ENCODE measurements at regions not wholly inside any gene's neighbourhood (a gene's known extent, or its start where the extent isn't known, plus 50 kb on each side); places are given as distances from the start of the nearest gene placed in this dataset.

GRCh38 chr2:145957929-145958328, 1438.0 kb upstream of the ZEB2 start:
- Histone ChIP-seq H3K27me3 (ENCODE audit: insufficient read depth in 3 of 3, low read length in 2 of 3) (no peaks in the 10 kb centered on the region), H3K4me3 (no peak overlapping the region), H3K9me3 (no peaks in the 10 kb centered on the region), H3K4me1 (no peaks in the 10 kb centered on the region), H3K27ac (no peak overlapping the region), H3K36me3 (ENCODE audit: insufficient read depth in 1 of 2, low read depth in 1 of 2) (no peaks in the 10 kb centered on the region)
- ATAC-seq (no peak), DNase-seq (no peak)
- 0% methylated on average over 1 of the region's 1 CpG for WGBS, 3 donors
- intact Hi-C loops (cut with DNase I): no loop called here
- no peak for TF ChIP-seq CTCF (IDR thresholded peaks at IDR 0.05)

GRCh38 chr2:145939949-145940348, 1420.0 kb upstream of the ZEB2 start:
- Histone ChIP-seq H3K4me1 (no peaks in the 10 kb centered on the region), H3K36me3 (ENCODE audit: insufficient read depth in 1 of 2, low read depth in 1 of 2) (no peaks in the 10 kb centered on the region), H3K27me3 (ENCODE audit: insufficient read depth in 3 of 3, low read length in 2 of 3) (no peaks in the 10 kb centered on the region), H3K27ac (no peak overlapping the region), H3K4me3 (no peak overlapping the region), H3K9me3 (peaks cover 6% of the 10 kb centered on the region)
- WGBS, 3 donors: 11 to 26% (median 24%) methylated on average over 1 of the region's 1 CpG
- no peak for DNase-seq
- no peak for ATAC-seq
- TF ChIP-seq CTCF (IDR thresholded peaks at IDR 0.05): no peak
- intact Hi-C loops (cut with DNase I): no loop called here

DNA sequence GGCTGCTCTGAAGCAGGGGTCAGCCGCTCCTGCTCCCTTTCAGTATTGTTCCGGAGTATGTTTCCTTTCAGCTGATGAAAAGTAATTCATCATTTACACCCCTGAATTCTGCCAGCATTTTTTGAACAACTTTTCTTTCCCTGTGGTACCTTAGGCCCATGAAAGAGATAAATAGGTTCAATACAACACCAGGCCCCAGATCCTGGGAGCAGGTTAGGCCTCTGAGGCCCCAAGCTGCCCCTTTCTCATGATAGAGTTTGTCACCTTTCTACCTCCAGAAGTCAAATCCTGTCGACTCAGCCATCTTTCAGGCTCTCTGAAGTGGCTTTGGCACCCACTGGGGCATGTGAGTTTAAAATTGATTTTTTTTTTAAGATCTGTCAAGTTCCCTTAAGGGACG, 1415.1 kb upstream of the ZEB2 start:
- Histone ChIP-seq H3K27ac (no peak overlapping the region), H3K4me3 (no peak overlapping the region), H3K9me3 (no peaks in the 10 kb centered on the region), H3K4me1 (no peaks in the 10 kb centered on the region), H3K36me3 (ENCODE audit: insufficient read depth in 1 of 2, low read depth in 1 of 2) (no peaks in the 10 kb centered on the region), H3K27me3 (ENCODE audit: insufficient read depth in 3 of 3, low read length in 2 of 3) (no peaks in the 10 kb centered on the region)
- DNase-seq: no peak
- no peak for TF ChIP-seq CTCF (IDR thresholded peaks at IDR 0.05)
- intact Hi-C loops (cut with DNase I): no loop called here
- 50 to 53% (median 52%) methylated on average over 4 of the region's 4 CpGs for WGBS, 3 donors
- no peak for ATAC-seq

GRCh38 chr2:145931781-145932395, 1412.0 kb upstream of the ZEB2 start:
- Histone ChIP-seq H3K27me3 (ENCODE audit: insufficient read depth in 3 of 3, low read length in 2 of 3) (no peaks in the 10 kb centered on the region), H3K27ac (no peak overlapping the region), H3K9me3 (no peaks in the 10 kb centered on the region), H3K4me1 (no peaks in the 10 kb centered on the region), H3K4me3 (no peak overlapping the region), H3K36me3 (ENCODE audit: insufficient read depth in 1 of 2, low read depth in 1 of 2) (no peaks in the 10 kb centered on the region)
- no peak for ATAC-seq
- no peak for DNase-seq
- WGBS, 3 donors: 10 to 23% (median 22%) methylated on average over 2 of the region's 2 CpGs
- no peak for TF ChIP-seq CTCF (IDR thresholded peaks at IDR 0.05)
- intact Hi-C loops (cut with DNase I): no loop called here

DNA sequence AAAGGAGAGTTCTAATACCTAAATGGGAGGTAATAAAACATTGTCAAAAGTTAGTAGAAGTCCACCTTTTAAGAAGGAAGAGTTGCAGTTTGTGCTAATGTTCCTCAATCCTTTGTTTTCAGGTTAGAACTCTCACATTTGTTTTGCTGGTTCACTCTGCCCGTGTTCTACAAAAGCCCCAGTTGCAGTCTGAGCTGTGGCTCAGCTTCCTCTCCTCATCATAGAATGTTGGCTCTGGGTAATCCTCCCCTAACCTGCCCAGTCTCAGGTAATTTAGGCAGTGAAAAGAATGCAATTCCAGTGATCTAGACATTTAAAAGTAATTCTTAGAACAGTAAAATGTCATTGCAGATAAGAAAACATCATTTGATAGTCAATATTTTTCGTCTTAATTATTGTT, 1410.4 kb upstream of the ZEB2 start:
- 25 to 38% (median 30%) methylated on average over 2 of the region's 2 CpGs for WGBS, 3 donors
- H3K4me1 ChIP-seq: no peaks in the 10 kb centered on the region
- no peak for DNase-seq
- H3K36me3 ChIP-seq (ENCODE audit: insufficient read depth in 1 of 2, low read depth in 1 of 2): no peaks in the 10 kb centered on the region
- no peak for ATAC-seq
- no peak overlapping the region for H3K4me3 ChIP-seq
- H3K27me3 ChIP-seq (ENCODE audit: insufficient read depth in 3 of 3, low read length in 2 of 3): no peaks in the 10 kb centered on the region
- no peak for TF ChIP-seq CTCF (IDR thresholded peaks at IDR 0.05)
- no peak overlapping the region for H3K27ac ChIP-seq
- intact Hi-C loops (cut with DNase I): no loop called here
- H3K9me3 ChIP-seq: no peaks in the 10 kb centered on the region

Data from psoas muscle (tissue), 7 donors.